Ovary (tissue), 3 donors: ENCODE measurements at regions not wholly inside any gene's neighbourhood (a gene's known extent, or its start where the extent isn't known, plus 50 kb on each side); places are given as distances from the start of the nearest gene placed in this dataset.

Experiments
- CTCF ChIP-seq, 3 donors: fragments of 450-650 bp in 2 of 3; fragments of 200-600 bp in 1 of 3; IDR thresholded peaks; one replicate each; pipeline versions ENCODE4 v1.5.1 to v1.8.0; 2016 to 2022; ENCODE audit warnings: antibody characterized with exemption in 3 of 3, mild to moderate bottlenecking in 1 of 3
- POLR2A ChIP-seq: fragments of 450-650 bp; IDR thresholded peaks from one replicate; pipeline ENCODE4 v1.6.1; 2017; ENCODE audit warnings: antibody characterized with exemption, mild to moderate bottlenecking, moderate library complexity
- donor health status: DM: no; HTN: no; CAD: no.

- no peak for TF ChIP-seq CTCF (IDR thresholded peaks at IDR 0.05)
- no peak for TF ChIP-seq POLR2A
Observed at GRCh38 chr9:1948541-1948940, 66.6 kb upstream of the SMARCA2 start.
